ENCODE measurements at regions not wholly inside any gene's neighbourhood (a gene's known extent, or its start where the extent isn't known, plus 50 kb on each side); places are given as distances from the start of the nearest gene placed in this dataset.
"Not testable (repeated sequence)": the region's sequence is repeated elsewhere in the genome, so short reads cannot be mapped to it uniquely, and the experiment has no call there.

- ChIA-PET POLR2A (no interaction called here), CTCF (no interaction called here)
- Mint-ChIP-seq H3K36me3 (ENCODE audit: low read depth) (no peaks in the 10 kb centered on the region), H3K4me3 (no peak overlapping the region), H3K27me3 (ENCODE audit: low read depth) (peaks cover 12% of the 10 kb centered on the region), H3K27ac (no peak overlapping the region), H3K4me1 (ENCODE audit: low read depth) (no peaks in the 10 kb centered on the region), H3K9me3 (ENCODE audit: insufficient read depth) (no peaks in the 10 kb centered on the region)
- ATAC-seq (no peak), DNase-seq (no peak)
These were observed 248.5 kb downstream of the SMARCA2 start for GRCh38 chr9:2263665-2264064.

- Mint-ChIP-seq H3K4me3 (no peak overlapping the region), H3K4me1 (ENCODE audit: low read depth) (no peaks in the 10 kb centered on the region), H3K9me3 (ENCODE audit: insufficient read depth) (no peaks in the 10 kb centered on the region), H3K27me3 (ENCODE audit: low read depth) (peaks cover 12% of the 10 kb centered on the region), H3K27ac (no peak overlapping the region), H3K36me3 (ENCODE audit: low read depth) (no peaks in the 10 kb centered on the region)
- ChIA-PET POLR2A (no interaction called here), CTCF (no interaction called here)
- no peak for DNase-seq
- no peak for ATAC-seq
These were observed 248.9 kb downstream of the SMARCA2 start for GRCh38 chr9:2264081-2264480.

GRCh38 chr9:2267181-2267745, 252.1 kb downstream of the SMARCA2 start:
- H3K36me3 Mint-ChIP-seq (ENCODE audit: low read depth): no peaks in the 10 kb centered on the region
- H3K9me3 Mint-ChIP-seq (ENCODE audit: insufficient read depth): no peaks in the 10 kb centered on the region
- H3K27me3 Mint-ChIP-seq (ENCODE audit: low read depth): peaks cover 13% of the 10 kb centered on the region
- no peak for ATAC-seq
- H3K27ac Mint-ChIP-seq: no peak overlapping the region
- H3K4me3 Mint-ChIP-seq: no peak overlapping the region
- peaks cover 1% of the 10 kb centered on the region for H3K4me1 Mint-ChIP-seq (ENCODE audit: low read depth)
- no peak for DNase-seq
- POLR2A ChIA-PET: no interaction called here
- CTCF ChIA-PET: no interaction called here

GRCh38 chr9:2269778-2270177, 254.6 kb downstream of the SMARCA2 start:
- Mint-ChIP-seq H3K27me3 (ENCODE audit: low read depth) (peaks cover 5% of the 10 kb centered on the region), H3K4me1 (ENCODE audit: low read depth) (peaks cover 1% of the 10 kb centered on the region), H3K4me3 (no peak overlapping the region), H3K9me3 (ENCODE audit: insufficient read depth) (no peaks in the 10 kb centered on the region), H3K27ac (no peak overlapping the region), H3K36me3 (ENCODE audit: low read depth) (no peaks in the 10 kb centered on the region)
- DNase-seq (no peak), ATAC-seq (no peak)
- ChIA-PET CTCF (no interaction called here), POLR2A (no interaction called here)

GRCh38 chr9:2270565-2270964, 255.4 kb downstream of the SMARCA2 start:
- DNase-seq (no peak), ATAC-seq (no peak)
- peaks cover 1% of the 10 kb centered on the region for H3K4me1 Mint-ChIP-seq (ENCODE audit: low read depth)
- no peak overlapping the region for H3K27ac Mint-ChIP-seq
- peaks cover 5% of the 10 kb centered on the region for H3K27me3 Mint-ChIP-seq (ENCODE audit: low read depth)
- H3K4me3 Mint-ChIP-seq: no peak overlapping the region
- POLR2A ChIA-PET: no interaction called here
- no peaks in the 10 kb centered on the region for H3K36me3 Mint-ChIP-seq (ENCODE audit: low read depth)
- H3K9me3 Mint-ChIP-seq (ENCODE audit: insufficient read depth): no peaks in the 10 kb centered on the region
- CTCF ChIA-PET: no interaction called here

GRCh38 chr9:2271426-2271825, 256.3 kb downstream of the SMARCA2 start:
- H3K27me3 Mint-ChIP-seq (ENCODE audit: low read depth): peaks cover 4% of the 10 kb centered on the region
- H3K36me3 Mint-ChIP-seq (ENCODE audit: low read depth): no peaks in the 10 kb centered on the region
- ChIA-PET CTCF (no interaction called here), POLR2A (no interaction called here)
- peaks cover 1% of the 10 kb centered on the region for H3K4me1 Mint-ChIP-seq (ENCODE audit: low read depth)
- H3K4me3 Mint-ChIP-seq: no peak overlapping the region
- ATAC-seq (no peak), DNase-seq (no peak)
- no peaks in the 10 kb centered on the region for H3K9me3 Mint-ChIP-seq (ENCODE audit: insufficient read depth)
- no peak overlapping the region for H3K27ac Mint-ChIP-seq

GRCh38 chr9:2274762-2275161, 259.6 kb downstream of the SMARCA2 start:
- no peak for ATAC-seq
- POLR2A ChIA-PET: no interaction called here

GRCh38 chr9:2276296-2276695, 261.1 kb downstream of the SMARCA2 start:
- DNase-seq (no peak), ATAC-seq (no peak)
- CTCF ChIA-PET: no interaction called here
- H3K27me3 Mint-ChIP-seq (ENCODE audit: low read depth): no peaks in the 10 kb centered on the region
- H3K4me3 Mint-ChIP-seq: no peak overlapping the region
- no peak overlapping the region for H3K27ac Mint-ChIP-seq
- peaks cover under 1% of the 10 kb centered on the region for H3K4me1 Mint-ChIP-seq (ENCODE audit: low read depth)
- no peaks in the 10 kb centered on the region for H3K9me3 Mint-ChIP-seq (ENCODE audit: insufficient read depth)
- POLR2A ChIA-PET: no interaction called here
- H3K36me3 Mint-ChIP-seq (ENCODE audit: low read depth): no peaks in the 10 kb centered on the region

More at GRCh38 chr9:2274762-2275161, 259.6 kb downstream of the SMARCA2 start:
- CTCF ChIA-PET: no interaction called here
- peaks cover 2% of the 10 kb centered on the region for H3K27me3 Mint-ChIP-seq (ENCODE audit: low read depth)
- H3K36me3 Mint-ChIP-seq (ENCODE audit: low read depth): no peaks in the 10 kb centered on the region
- DNase-seq: no peak
- H3K4me3 Mint-ChIP-seq: no peak overlapping the region
- peaks cover 1% of the 10 kb centered on the region for H3K4me1 Mint-ChIP-seq (ENCODE audit: low read depth)
- H3K9me3 Mint-ChIP-seq (ENCODE audit: insufficient read depth): no peaks in the 10 kb centered on the region
- H3K27ac Mint-ChIP-seq: no peak overlapping the region

- H3K36me3 Mint-ChIP-seq (ENCODE audit: low read depth); H3K27ac Mint-ChIP-seq; H3K27me3 Mint-ChIP-seq (ENCODE audit: low read depth); ATAC-seq; DNase-seq; H3K9me3 Mint-ChIP-seq (ENCODE audit: insufficient read depth); POLR2A ChIA-PET; CTCF ChIA-PET; H3K4me1 Mint-ChIP-seq (ENCODE audit: low read depth); H3K4me3 Mint-ChIP-seq: not testable (repeated sequence)
These were observed 262.0 kb downstream of the SMARCA2 start for GRCh38 chr9:2277133-2277532.

- CTCF ChIA-PET; H3K9me3 Mint-ChIP-seq (ENCODE audit: insufficient read depth); H3K36me3 Mint-ChIP-seq (ENCODE audit: low read depth); H3K4me3 Mint-ChIP-seq; H3K27me3 Mint-ChIP-seq (ENCODE audit: low read depth); POLR2A ChIA-PET; DNase-seq; H3K27ac Mint-ChIP-seq; H3K4me1 Mint-ChIP-seq (ENCODE audit: low read depth); ATAC-seq: not testable (repeated sequence)
These were observed 262.5 kb downstream of the SMARCA2 start for GRCh38 chr9:2277644-2278043.

- H3K9me3 Mint-ChIP-seq (ENCODE audit: insufficient read depth); H3K36me3 Mint-ChIP-seq (ENCODE audit: low read depth): not testable (repeated sequence)
These were observed 264.0 kb downstream of the SMARCA2 start for GRCh38 chr9:2279138-2279537.

GRCh38 chr9:2281031-2281802, 266.1 kb downstream of the SMARCA2 start:
- no peak for DNase-seq
- H3K9me3 Mint-ChIP-seq (ENCODE audit: insufficient read depth): no peaks in the 10 kb centered on the region
- H3K4me1 Mint-ChIP-seq (ENCODE audit: low read depth): no peaks in the 10 kb centered on the region
- ChIA-PET POLR2A (no interaction called here), CTCF (no interaction called here)
- no peaks in the 10 kb centered on the region for H3K36me3 Mint-ChIP-seq (ENCODE audit: low read depth)
- no peak overlapping the region for H3K27ac Mint-ChIP-seq
- H3K27me3 Mint-ChIP-seq (ENCODE audit: low read depth): no peaks in the 10 kb centered on the region
- no peak overlapping the region for H3K4me3 Mint-ChIP-seq
- no peak for ATAC-seq

More at GRCh38 chr9:2279138-2279537, 264.0 kb downstream of the SMARCA2 start:
- POLR2A ChIA-PET; H3K27me3 Mint-ChIP-seq (ENCODE audit: low read depth); H3K27ac Mint-ChIP-seq; DNase-seq; ATAC-seq; H3K4me1 Mint-ChIP-seq (ENCODE audit: low read depth); H3K4me3 Mint-ChIP-seq: not testable (repeated sequence)
- CTCF ChIA-PET: interaction anchor here (0.7 kb wide), 1 partner anchor 1823 kb away, joined by 3 read pairs; no protein-coding TSS in a partner anchor

GRCh38 chr9:2281803-2282185, 266.6 kb downstream of the SMARCA2 start:
- no peaks in the 10 kb centered on the region for H3K27me3 Mint-ChIP-seq (ENCODE audit: low read depth)
- H3K27ac Mint-ChIP-seq: no peak overlapping the region
- ChIA-PET CTCF (no interaction called here), POLR2A (no interaction called here)
- no peaks in the 10 kb centered on the region for H3K4me1 Mint-ChIP-seq (ENCODE audit: low read depth)
- H3K4me3 Mint-ChIP-seq: no peak overlapping the region
- no peak for ATAC-seq
- no peaks in the 10 kb centered on the region for H3K9me3 Mint-ChIP-seq (ENCODE audit: insufficient read depth)
- no peaks in the 10 kb centered on the region for H3K36me3 Mint-ChIP-seq (ENCODE audit: low read depth)
- DNase-seq: no peak

All from activated CD8-positive, alpha-beta T cell treated with anti-CD3 and anti-CD28 coated beads, Interleukin-2, amount 10 ng/mL, durations not matched to agents 7 days and 5 days (primary cell).